ENCODE measurements at regions not wholly inside any gene's neighbourhood (a gene's known extent, or its start where the extent isn't known, plus 50 kb on each side); places are given as distances from the start of the nearest gene placed in this dataset.

GRCh38 chr2:168363347-168364092 lies 92.6 kb upstream of the CERS6 start:
- TF ChIP-seq SUZ12 (IDR thresholded peaks at IDR 0.05): no peak
- no peak for TF ChIP-seq SP1 (IDR thresholded peaks at IDR 0.05)
- no peak for TF ChIP-seq FOXM1 (IDR thresholded peaks at IDR 0.05; ENCODE audit: borderline replicate concordance)
- no peak for TF ChIP-seq ZNF384 (IDR thresholded peaks at IDR 0.05)
- TF ChIP-seq ELF4 (IDR thresholded peaks at IDR 0.05): no peak
- TF ChIP-seq CTBP1 (IDR thresholded peaks at IDR 0.05; ENCODE audit: borderline replicate concordance): no peak
- TF ChIP-seq TARDBP (IDR thresholded peaks at IDR 0.05): no peak
- TF ChIP-seq ARNT (IDR thresholded peaks at IDR 0.05): no peak
- no peak for TF ChIP-seq FOXA1 (IDR thresholded peaks at IDR 0.05)
- TF ChIP-seq, protein P1, sequence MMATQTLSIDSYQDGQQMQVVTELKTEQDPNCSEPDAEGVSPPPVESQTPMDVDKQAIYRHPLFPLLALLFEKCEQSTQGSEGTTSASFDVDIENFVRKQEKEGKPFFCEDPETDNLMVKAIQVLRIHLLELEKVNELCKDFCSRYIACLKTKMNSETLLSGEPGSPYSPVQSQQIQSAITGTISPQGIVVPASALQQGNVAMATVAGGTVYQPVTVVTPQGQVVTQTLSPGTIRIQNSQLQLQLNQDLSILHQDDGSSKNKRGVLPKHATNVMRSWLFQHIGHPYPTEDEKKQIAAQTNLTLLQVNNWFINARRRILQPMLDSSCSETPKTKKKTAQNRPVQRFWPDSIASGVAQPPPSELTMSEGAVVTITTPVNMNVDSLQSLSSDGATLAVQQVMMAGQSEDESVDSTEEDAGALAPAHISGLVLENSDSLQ (IDR thresholded peaks at IDR 0.05): no peak
- no peak for TF ChIP-seq L3MBTL2 (conservative IDR thresholded peaks at IDR 0.05)
- TF ChIP-seq HDGF (IDR thresholded peaks at IDR 0.05; ENCODE audit: borderline replicate concordance): no peak

Measured in HEK293T (cell line).